SK-N-SH treated with all-trans-retinoic acid at 6 μM for 48 hours (cell line): ENCODE measurements at regions not wholly inside any gene's neighbourhood (a gene's known extent, or its start where the extent isn't known, plus 50 kb on each side); places are given as distances from the start of the nearest gene placed in this dataset.

ENCODE experiments used
- ATAC-seq: fragments of 200-7000 bp; cut with Tn5 transposase; 3 replicates; pipeline ENCODE4 v1.9.1; 2020; ENCODE audit warnings: mild to moderate bottlenecking, moderate library complexity
- ARNTL ChIP-seq: fragments of 450-650 bp; formaldehyde crosslinking; IDR thresholded peaks from 2 replicates; pipeline ENCODE4 v1.5.0; 2020; ENCODE audit warnings: low read depth, mild to moderate bottlenecking, moderate library complexity, borderline replicate concordance
- BACH2 ChIP-seq: fragments of 250-450 bp; sonication (Bioruptor Pico); IDR thresholded peaks from 2 replicates; pipeline ENCODE4 v1.9.0; 2021; ENCODE audit warnings: mild to moderate bottlenecking, borderline replicate concordance
- CSRNP3 ChIP-seq: fragments of 250-450 bp; sonication (Bioruptor Pico); IDR thresholded peaks from 2 replicates; pipeline ENCODE4 v1.5.1; 2021; ENCODE audit warnings: mild to moderate bottlenecking, moderate library complexity
- ESRRG ChIP-seq: fragments of 250-450 bp; sonication (Bioruptor Pico); IDR thresholded peaks from 2 replicates; pipeline ENCODE4 v1.6.1; 2021; ENCODE audit warnings: mild to moderate bottlenecking
- GLIS3 ChIP-seq: fragments of 250-450 bp; sonication (Bioruptor Pico); IDR thresholded peaks from 2 replicates; pipeline ENCODE4 v1.5.0; 2020; ENCODE audit warnings: mild to moderate bottlenecking, moderate library complexity
- ISL1 ChIP-seq: fragments of 250-450 bp; sonication (Bioruptor Pico); IDR thresholded peaks from 2 replicates; pipeline ENCODE4 v2.1.2; 2022; ENCODE audit warnings: mild to moderate bottlenecking, moderate library complexity
- OSR1 ChIP-seq: fragments of 250-450 bp; sonication (Bioruptor Pico); IDR thresholded peaks from 2 replicates; pipeline ENCODE4 v1.8.0; 2022; ENCODE audit warnings: moderate library complexity, mild to moderate bottlenecking, inconsistent platforms
- PPARA ChIP-seq: fragments of 250-450 bp; sonication (Bioruptor Pico); IDR thresholded peaks from 2 replicates; pipeline ENCODE4 v1.5.0; 2020; ENCODE audit warnings: mild to moderate bottlenecking, borderline replicate concordance
- SNAI2 ChIP-seq: fragments of 250-450 bp; sonication (Bioruptor Pico); IDR thresholded peaks from 2 replicates; pipeline ENCODE4 v1.5.0; 2020; ENCODE audit warnings: mild to moderate bottlenecking, moderate library complexity
- TCF4 ChIP-seq: fragments of 250-450 bp; sonication (Bioruptor Pico); IDR thresholded peaks from 2 replicates; pipeline ENCODE4 v1.8.0; 2021; ENCODE audit warnings: mild to moderate bottlenecking, moderate library complexity, borderline replicate concordance
- TOX ChIP-seq: fragments of 250-450 bp; sonication (Bioruptor Pico); IDR thresholded peaks from 2 replicates; pipeline ENCODE4 v1.8.0; 2021; ENCODE audit warnings: mild to moderate bottlenecking, moderate library complexity, borderline replicate concordance
- TSHZ2 ChIP-seq: fragments of 250-450 bp; sonication (Bioruptor Pico); IDR thresholded peaks from 2 replicates; pipeline ENCODE4 v1.5.0; 2020; ENCODE audit warnings: mild to moderate bottlenecking, moderate library complexity
- ZC3H10 ChIP-seq: fragments of 250-450 bp; sonication (Bioruptor Pico); IDR thresholded peaks from 2 replicates; pipeline ENCODE4 v1.5.1; 2021; ENCODE audit warnings: mild to moderate bottlenecking, moderate library complexity
- ZFP3 ChIP-seq: fragments of 250-450 bp; sonication (Bioruptor Pico); IDR thresholded peaks from 2 replicates; pipeline ENCODE4 v1.5.0; 2020; ENCODE audit warnings: mild to moderate bottlenecking, moderate library complexity
- ZFP30 ChIP-seq: fragments of 450-650 bp; formaldehyde crosslinking; IDR thresholded peaks from 2 replicates; pipeline ENCODE4 v1.5.0; 2022; ENCODE audit warnings: mild to moderate bottlenecking, moderate library complexity
- ZNF565 ChIP-seq: fragments of 450-650 bp; formaldehyde crosslinking; conservative IDR thresholded peaks from 2 replicates; pipeline ENCODE4 v1.5.0; 2020; ENCODE audit warnings: low read depth, mild to moderate bottlenecking, moderate library complexity
- ZNF70 ChIP-seq: fragments of 450-650 bp; formaldehyde crosslinking; IDR thresholded peaks from 2 replicates; pipeline ENCODE4 v1.5.0; 2020; ENCODE audit warnings: mild to moderate bottlenecking, moderate library complexity
- ZNF8 ChIP-seq: fragments of 450-650 bp; formaldehyde crosslinking; IDR thresholded peaks from 2 replicates; pipeline ENCODE4 v1.5.0; 2020; ENCODE audit warnings: mild to moderate bottlenecking, moderate library complexity
- TF ChIP-seq, protein P1 (sequence below): fragments of 250-450 bp; sonication (Bioruptor Pico); IDR thresholded peaks from 2 replicates; pipeline ENCODE4 v1.8.0; 2020; ENCODE audit warnings: mild to moderate bottlenecking, moderate library complexity, borderline replicate concordance
- TF ChIP-seq, protein P2 (sequence below): fragments of 250-450 bp; sonication (Bioruptor Pico); IDR thresholded peaks from 2 replicates; pipeline ENCODE4 v1.5.1; 2020; ENCODE audit warnings: low read depth, mild to moderate bottlenecking, moderate library complexity
- TF ChIP-seq, protein P3 (sequence below): fragments of 250-450 bp; sonication (Bioruptor Pico); IDR thresholded peaks from 2 replicates; pipeline ENCODE4 v1.8.0; 2021; ENCODE audit warnings: low read depth, mild to moderate bottlenecking, moderate library complexity, borderline replicate concordance

DNA sequence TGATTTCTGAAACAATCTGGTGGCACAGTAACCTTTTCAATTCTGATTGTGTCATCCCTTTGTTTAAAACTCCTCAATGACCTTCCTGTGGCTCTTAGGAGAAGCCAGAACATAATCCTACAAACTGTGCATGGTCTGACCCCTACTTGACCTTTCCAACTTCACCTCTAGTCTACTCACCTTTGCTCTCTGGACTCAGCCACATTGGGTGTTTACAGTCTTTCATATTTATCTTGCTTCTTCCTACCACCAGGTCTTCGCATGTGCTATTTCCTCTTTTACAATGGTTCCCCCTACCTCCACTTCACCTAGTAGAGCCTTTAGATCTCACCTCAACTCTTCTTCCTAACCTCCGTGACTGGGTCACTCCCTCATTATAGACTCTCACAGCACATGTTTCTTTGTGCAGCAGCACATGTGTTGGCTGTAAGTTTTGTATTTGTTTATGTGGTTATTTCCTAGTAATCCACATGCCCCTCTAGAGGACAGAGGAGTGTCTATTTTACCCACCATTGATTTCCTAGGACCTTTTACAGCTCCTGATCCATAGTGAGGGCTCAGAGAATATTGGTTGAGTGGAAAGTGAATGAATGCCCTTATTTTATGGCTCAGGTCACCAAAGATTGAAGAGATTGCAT lies 320.8 kb upstream of the MEIS1 start (continued):
- no peak for TF ChIP-seq TSHZ2 (CRISPR knock-in tag)

DNA sequence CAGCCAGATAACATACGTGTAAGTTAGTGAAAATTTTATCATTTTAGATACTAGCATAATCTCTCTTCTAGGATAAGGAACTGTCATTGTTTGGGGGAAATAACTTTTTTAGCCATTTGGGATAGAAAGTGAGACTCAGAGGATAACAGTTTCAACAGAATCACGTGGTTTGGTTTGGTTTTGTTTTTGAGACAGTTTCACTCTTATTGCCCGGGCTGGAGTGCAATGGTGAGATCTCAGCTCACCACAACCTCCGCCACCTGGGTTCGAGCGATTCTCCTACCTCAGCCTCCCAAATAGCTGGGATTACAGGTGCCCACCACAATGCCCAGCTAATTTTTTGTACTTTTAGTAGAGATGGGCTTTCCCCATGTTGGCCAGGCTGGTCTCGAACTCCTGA lies 323.2 kb upstream of the MEIS1 start:
- TF ChIP-seq ZC3H10 (no peak), OSR1 (CRISPR knock-in tag) (no peak), ZFP30 (CRISPR knock-in tag) (no peak), ZNF565 (no peak), GLIS3 (CRISPR knock-in tag) (no peak), SNAI2 (no peak), BACH2 (CRISPR knock-in tag) (no peak), TCF4 (no peak), ZNF8 (CRISPR knock-in tag) (no peak), ESRRG (CRISPR knock-in tag) (no peak), ZNF70 (CRISPR knock-in tag) (no peak), TOX (CRISPR knock-in tag) (no peak), ISL1 (CRISPR knock-in tag) (no peak), PPARA (CRISPR knock-in tag) (no peak), ZFP3 (no peak)
- TF ChIP-seq, protein P1, sequence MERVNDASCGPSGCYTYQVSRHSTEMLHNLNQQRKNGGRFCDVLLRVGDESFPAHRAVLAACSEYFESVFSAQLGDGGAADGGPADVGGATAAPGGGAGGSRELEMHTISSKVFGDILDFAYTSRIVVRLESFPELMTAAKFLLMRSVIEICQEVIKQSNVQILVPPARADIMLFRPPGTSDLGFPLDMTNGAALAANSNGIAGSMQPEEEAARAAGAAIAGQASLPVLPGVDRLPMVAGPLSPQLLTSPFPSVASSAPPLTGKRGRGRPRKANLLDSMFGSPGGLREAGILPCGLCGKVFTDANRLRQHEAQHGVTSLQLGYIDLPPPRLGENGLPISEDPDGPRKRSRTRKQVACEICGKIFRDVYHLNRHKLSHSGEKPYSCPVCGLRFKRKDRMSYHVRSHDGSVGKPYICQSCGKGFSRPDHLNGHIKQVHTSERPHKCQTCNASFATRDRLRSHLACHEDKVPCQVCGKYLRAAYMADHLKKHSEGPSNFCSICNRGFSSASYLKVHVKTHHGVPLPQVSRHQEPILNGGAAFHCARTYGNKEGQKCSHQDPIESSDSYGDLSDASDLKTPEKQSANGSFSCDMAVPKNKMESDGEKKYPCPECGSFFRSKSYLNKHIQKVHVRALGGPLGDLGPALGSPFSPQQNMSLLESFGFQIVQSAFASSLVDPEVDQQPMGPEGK = no peak
- TF ChIP-seq, protein P2, sequence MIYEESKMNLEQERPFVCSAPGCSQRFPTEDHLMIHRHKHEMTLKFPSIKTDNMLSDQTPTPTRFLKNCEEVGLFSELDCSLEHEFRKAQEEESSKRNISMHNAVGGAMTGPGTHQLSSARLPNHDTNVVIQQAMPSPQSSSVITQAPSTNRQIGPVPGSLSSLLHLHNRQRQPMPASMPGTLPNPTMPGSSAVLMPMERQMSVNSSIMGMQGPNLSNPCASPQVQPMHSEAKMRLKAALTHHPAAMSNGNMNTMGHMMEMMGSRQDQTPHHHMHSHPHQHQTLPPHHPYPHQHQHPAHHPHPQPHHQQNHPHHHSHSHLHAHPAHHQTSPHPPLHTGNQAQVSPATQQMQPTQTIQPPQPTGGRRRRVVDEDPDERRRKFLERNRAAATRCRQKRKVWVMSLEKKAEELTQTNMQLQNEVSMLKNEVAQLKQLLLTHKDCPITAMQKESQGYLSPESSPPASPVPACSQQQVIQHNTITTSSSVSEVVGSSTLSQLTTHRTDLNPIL (CRISPR knock-in tag) = no peak
- TF ChIP-seq, protein P3, sequence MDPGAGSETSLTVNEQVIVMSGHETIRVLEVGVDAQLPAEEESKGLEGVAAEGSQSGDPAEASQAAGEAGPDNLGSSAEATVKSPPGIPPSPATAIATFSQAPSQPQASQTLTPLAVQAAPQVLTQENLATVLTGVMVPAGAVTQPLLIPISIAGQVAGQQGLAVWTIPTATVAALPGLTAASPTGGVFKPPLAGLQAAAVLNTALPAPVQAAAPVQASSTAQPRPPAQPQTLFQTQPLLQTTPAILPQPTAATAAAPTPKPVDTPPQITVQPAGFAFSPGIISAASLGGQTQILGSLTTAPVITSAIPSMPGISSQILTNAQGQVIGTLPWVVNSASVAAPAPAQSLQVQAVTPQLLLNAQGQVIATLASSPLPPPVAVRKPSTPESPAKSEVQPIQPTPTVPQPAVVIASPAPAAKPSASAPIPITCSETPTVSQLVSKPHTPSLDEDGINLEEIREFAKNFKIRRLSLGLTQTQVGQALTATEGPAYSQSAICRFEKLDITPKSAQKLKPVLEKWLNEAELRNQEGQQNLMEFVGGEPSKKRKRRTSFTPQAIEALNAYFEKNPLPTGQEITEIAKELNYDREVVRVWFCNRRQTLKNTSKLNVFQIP = no peak
- no peak for ATAC-seq

GRCh38 chr2:66110608-66111007 lies 324.3 kb upstream of the MEIS1 start:
- no peak for ATAC-seq
- TF ChIP-seq ESRRG (CRISPR knock-in tag) (no peak), ISL1 (CRISPR knock-in tag) (no peak), TOX (CRISPR knock-in tag) (no peak), ZC3H10 (no peak), ZNF8 (CRISPR knock-in tag) (no peak), ZNF70 (CRISPR knock-in tag) (no peak), ZFP3 (no peak), ZNF565 (no peak), ARNTL (CRISPR knock-in tag) (no peak)
- TF ChIP-seq, protein P2 (CRISPR knock-in tag) = no peak

DNA sequence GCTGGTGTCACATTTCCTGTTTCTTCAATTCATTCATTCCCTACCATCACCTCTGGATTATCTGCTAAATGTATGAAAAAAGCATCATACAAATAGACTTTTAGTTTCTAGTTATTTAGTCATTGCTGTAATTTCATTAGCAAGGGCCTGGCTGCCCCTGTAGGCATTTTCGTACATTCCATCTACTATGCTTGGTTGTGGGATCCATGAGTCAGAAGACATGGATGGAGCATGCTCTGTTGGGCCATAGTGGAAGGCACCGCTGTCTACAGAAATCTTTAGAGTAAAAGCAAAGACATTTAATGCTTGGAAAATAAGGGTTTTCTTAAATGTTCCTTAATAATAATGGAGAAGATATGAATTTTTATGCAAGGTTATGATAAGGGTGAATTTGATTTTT lies 324.8 kb upstream of the MEIS1 start:
- no peak for ATAC-seq
- no peak for TF ChIP-seq ZFP3
- no peak for TF ChIP-seq TOX (CRISPR knock-in tag)
- TF ChIP-seq, protein P3 = no peak
- TF ChIP-seq SNAI2 = no peak
- no peak for TF ChIP-seq ZFP30 (CRISPR knock-in tag)
- no peak for TF ChIP-seq PPARA (CRISPR knock-in tag)
- no peak for TF ChIP-seq ISL1 (CRISPR knock-in tag)
- TF ChIP-seq ESRRG (CRISPR knock-in tag) = no peak
- no peak for TF ChIP-seq CSRNP3 (CRISPR knock-in tag)
- TF ChIP-seq, protein P1 = no peak
- TF ChIP-seq ARNTL (CRISPR knock-in tag) = no peak
